ENCODE measurements at regions not wholly inside any gene's neighbourhood (a gene's known extent, or its start where the extent isn't known, plus 50 kb on each side); places are given as distances from the start of the nearest gene placed in this dataset.
"Not testable (repeated sequence)": the region's sequence is repeated elsewhere in the genome, so short reads cannot be mapped to it uniquely, and the experiment has no call there.

DNA sequence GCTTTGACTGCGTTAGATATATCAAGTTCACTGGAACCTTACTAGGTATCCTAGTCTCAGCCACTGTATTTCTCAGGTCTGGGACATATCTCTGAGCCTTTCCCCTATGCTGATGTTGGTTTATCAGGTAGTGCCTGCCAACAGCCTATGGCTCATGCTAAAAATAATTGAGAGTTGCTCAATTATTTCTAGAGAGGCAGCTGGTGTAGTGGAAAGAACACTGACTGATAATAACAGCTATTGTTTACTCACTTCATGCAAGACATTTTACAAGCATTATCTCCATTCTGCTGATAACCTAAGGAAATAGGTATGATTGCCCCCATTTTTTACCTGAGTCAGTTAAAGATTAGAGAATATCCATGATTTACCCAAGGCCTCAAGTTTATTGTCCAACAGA is 231.4 kb downstream of the LRRN1 start:
- no peak for DNase-seq

DNA sequence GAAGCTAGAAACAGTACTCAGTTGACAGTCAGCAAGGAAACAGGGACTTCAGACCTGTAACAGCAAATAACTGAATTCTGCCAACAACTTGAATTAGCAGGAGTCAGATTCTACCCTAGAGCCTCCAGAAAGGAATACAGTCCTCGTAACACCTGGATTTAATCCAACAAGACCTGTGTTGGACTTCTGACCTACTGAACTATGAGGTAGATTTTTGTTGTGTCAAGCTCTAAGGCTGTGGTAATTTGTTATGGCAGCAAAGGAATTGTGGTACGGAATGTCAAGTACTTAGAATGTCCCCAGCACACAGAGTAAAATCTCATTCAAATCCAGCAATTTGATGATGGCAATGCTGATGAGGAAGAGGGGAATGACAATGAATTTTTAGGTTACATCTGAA is 234.1 kb downstream of the LRRN1 start:
- no peak for DNase-seq

DNA sequence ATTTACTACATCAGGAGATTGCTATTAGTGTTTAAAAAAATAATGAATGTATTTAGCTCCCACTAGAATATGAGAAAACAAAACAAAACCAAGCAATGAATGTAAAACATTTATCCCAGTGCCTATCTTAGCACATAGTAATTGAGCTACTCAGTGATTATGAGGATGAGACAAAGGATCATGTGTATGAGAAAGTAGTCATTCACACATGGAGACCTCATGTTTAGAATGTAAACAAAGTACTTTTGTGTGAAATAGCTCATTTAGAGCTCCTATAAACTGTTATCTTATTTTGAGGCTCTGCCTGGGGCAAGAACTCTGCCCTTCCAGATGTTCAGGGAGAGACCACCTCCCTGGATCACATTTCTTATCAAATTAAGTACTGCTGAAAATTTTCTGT is 236.8 kb downstream of the LRRN1 start:
- no peak for DNase-seq

DNA sequence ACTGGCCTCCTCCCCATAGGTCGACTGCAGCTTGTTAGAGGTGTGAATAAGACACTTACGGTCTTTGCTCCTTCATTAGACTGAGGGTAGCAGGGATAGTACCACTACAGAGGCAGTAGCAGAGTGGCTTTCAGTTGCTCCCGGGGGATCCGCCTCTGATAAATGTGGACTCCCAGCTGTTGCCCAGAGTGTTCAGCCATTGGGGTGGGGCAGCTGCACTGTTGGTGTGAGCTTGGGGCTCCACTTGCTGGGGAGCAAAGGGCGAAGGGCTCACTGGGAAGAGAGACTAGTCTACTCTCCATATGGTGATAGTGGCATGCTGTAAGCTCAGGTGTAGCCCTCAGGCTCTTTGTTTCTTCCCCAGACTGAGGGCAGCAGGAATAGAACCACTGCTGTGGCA is 239.1 kb downstream of the LRRN1 start:
- no peak for DNase-seq

DNA sequence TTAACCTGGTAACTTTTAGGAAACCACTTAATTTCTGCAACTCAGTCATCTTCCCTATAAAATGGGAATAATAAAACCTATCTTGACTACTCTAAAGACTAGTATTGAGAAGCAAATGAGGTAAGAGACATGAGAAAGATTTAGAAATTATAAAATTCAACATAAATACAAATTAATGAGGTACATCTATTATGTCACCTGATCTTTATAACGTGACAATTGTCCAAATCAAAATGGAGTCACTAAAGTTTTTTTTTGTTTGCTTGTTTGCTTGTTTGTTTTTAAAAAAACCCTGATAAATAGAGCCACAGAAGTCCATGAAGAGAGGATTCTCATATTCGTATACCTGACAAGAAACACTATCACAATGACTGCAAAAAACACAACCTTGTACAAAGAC is 242.8 kb downstream of the LRRN1 start:
- no peak for DNase-seq

DNA sequence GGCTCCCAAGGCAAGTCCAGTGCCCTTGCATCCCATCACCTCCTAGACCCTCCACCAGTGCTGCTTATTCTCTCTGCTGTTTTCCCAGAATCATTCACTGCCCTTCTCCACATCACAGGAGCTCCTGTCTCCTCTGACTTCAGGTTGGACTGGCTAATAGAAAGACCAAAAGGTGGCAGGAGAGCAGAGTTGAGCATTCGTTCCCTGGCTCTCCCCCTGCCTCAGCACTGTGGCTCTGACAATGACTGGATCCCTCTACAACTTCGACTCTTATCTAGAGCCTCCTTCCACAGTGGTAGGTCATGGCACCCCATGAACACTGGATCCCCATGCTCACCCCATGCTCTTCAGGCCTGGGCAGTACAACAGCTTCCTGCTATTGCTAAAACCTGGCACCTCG is 243.6 kb downstream of the LRRN1 start:
- no peak for DNase-seq

DNA sequence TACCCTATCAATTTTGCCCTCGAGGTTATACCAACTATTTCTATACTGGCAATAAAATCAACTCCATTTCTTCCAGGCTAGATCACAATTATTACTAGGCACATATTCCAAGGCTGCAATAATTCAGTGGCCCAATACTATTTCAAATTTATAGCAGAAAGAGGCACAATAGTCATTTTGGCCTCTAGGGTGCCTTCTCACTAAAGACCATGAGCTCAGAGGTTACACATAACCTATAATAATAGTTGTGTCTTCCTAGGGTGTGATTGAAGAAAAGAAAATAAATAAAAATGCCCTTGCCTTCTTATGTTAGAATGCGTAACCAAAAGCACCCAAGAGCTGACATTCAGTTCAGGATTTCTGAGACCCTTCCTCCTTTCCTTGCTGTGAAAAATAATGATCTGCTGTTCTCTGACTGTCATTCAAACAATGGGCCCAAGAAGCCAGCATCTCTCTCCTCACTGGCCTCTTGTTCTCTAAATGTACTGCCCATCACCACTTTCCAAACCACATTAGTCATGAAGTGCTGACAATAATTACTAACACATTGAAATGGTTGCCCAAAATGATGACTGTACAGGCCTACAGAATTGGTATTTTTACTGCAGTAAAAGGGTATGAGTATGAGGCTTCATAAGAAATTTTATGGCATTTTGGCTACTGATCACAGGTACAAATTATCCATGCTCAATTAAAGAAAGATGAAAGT is 244.8 kb downstream of the LRRN1 start:
- no peak for DNase-seq

DNA sequence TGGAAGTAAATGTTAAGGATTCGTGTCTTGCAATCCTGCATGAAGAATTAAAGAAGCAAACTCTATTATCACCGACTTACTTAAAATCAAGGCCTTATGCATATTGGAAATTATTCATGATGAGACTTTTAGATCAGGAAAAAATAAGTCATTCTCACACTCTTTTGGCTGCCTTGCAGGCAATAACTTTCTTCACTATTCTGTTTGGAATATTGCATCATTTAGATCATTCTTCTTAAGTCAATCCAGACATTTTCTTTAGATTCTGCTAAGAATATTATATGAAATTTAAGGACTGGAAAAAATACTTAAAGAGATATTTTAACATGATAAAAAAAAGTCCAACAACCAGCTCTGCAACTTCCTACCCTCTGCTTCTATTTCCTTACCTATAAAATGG is 245.4 kb downstream of the LRRN1 start:
- DNase-seq = no peak

DNA sequence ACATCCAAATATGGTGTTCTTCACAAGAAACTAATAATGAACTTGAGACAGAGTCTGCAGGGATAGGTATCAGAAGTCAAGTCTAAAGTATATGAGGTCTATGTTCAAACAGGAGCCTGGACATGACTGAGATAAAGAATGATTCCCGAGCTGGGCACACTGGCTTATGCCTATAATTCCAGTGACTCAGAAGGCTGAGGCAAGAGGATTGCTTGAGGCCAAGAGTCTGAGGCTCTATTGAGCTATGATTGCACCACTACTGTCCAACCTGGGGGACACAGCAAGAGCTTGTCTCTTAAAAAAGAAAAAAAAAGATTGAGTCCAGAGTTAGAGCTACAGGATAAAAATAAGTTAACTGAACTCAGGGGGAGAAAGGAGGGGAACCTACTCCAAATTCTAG is 246.5 kb downstream of the LRRN1 start:
- DNase-seq = no peak

DNA sequence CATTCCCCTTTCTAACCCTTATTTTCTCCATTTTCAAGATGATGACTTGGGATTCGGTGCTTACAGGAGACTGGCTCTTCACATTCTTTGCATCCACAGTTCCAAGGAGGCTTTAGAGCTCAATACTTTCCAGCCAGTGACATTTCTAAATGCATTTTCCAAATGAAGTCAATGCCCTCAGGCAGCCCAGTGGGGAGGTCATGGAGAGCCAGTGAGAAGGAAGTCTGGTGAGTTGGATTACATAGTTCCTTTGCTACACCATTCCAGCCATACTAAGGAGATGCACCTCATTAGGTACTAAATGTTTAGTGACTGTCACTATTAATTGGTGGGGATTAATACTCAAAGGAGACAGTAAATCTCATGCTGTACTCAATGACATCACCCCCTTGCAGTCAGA is 248.1 kb downstream of the LRRN1 start:
- no peak for DNase-seq

DNA sequence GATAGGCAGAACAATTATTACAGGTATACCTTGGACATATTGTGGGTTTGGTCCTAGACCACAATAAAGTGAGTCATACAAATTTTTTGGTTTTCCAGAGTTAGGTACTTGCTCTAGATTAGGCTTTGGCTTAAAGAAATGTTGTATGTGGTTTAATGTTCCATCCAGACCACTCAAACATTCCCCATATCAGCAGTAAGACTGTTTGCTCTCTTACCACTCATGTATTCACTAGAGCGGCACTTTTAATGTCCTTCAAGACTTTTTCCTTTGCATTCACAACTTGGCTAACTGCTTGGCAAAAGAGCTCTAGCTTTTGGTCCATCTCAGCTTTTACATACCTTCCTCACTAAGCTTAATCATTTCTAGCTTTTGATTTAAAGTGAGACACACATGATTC is 250.5 kb upstream of the SETMAR start:
- DNase-seq = no peak

DNA sequence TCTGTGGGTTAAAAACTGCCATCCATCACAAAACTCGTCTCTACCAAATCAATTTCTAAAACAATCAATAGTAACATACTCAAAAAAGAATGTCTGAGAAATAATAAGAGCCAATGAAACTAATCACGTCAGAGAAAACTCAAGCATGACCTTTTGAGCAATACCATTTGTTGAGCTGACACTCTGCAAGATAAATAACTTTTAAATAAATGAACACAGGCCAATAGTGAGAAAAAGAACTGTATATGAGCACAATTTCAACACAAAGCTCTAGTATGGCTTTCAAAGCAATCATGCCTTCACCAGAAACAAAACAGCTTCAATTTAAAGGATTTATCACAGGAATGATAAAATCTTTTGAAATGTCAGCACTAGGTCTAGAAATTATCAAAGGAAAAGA is 249.2 kb upstream of the SETMAR start:
- DNase-seq = no peak

DNA sequence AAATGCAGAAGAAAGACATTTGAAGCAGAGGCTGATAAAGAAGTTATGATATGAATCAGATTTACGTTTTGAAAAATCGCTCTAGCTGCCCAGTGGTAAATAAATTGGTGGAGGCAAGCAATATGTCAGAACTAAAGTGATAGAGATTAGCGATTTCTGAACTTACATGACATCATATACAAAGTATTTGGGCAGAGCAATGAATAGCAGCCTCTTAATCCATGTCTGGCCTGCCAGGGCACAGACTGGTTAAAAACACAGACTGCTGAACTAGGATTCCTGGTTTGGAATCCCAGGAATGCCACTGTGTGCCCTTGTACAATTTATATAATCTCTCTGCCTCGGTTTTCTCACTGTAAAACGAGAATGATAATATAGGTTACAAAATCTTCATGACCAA is 243.1 kb upstream of the SETMAR start:
- no peak for DNase-seq

DNA sequence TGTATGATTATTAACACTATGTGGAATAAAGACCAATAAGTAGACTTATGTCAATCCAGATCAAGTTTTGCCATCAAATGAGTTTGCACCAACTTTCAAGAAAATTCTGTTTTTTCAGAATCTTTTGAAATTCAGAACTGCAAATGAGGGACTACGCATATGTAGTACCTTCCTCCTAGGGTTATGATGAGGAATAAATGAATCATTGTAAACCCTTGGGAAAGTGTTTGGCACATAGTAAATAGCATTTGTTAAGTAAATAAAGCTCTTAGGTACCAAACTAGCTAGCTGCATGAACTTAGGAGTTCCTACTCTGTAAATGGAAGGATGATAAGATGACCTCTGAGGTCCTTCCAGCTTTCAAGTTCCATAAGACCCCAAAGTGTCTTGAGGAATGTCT is 242.6 kb upstream of the SETMAR start:
- no peak for DNase-seq

DNA sequence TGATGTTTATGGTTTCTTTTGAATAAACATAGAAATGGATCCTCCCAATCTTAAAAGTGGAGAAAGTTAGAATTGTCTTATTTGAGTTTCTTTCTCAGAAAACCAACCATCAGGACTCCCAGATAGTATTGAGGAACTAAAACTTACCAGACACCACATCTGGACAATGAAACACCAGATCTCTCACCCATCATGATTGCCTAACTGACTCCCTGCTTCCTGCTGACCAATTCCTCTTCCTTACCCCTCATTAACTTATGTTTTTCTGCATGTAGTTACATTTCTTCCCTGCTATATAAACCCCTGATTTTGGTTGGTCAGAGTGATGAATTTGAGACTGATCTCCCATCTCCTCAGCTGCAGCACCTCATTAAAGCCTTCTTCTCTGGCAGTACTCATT is 242.0 kb upstream of the SETMAR start:
- DNase-seq = no peak

DNA sequence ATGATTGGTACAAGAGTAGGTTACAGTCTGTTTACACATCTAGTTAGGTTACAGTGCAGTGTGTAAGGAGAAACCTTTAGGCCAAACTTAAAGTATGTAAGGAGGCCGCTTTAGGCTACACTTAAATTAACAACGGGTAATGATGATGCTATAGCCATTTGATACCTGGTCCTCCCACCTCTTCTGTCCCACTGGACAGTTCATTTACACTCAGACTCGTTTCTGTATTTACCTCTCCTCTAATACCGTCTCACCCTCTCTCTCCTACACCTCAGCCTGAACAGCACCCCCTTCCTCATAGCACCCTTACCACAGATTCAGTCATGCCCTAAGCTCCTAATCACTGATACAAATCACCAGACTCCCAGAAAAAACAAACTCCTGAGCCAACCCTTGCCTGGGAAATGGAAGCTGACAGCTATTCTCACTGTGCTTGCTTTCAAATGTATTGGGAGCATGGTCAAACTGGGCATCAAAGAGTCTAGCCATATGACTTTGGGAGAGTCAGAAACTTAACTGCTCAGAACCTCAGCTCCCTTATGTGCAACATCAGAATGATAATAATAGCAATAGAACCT is 241.3 kb upstream of the SETMAR start:
- DNase-seq = no peak

DNA sequence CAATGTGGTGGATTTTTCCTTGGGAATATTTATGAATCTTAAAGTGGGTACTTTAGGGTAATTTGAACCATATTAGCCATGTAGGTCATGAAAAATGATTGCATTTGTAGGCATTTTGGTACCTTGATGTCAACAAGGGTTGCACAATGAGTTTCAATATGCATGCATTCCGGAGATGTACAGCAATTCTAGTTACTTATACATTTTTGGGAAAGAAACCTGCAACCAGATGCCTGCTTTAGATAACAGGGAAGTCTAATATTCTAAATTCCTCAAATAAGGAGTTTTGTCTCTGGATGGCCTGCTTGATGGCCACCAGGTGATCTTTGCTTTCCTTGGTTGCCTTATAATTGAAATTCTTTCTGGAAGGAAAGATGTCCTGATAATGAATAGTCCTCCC is 240.5 kb upstream of the SETMAR start:
- DNase-seq = no peak

DNA sequence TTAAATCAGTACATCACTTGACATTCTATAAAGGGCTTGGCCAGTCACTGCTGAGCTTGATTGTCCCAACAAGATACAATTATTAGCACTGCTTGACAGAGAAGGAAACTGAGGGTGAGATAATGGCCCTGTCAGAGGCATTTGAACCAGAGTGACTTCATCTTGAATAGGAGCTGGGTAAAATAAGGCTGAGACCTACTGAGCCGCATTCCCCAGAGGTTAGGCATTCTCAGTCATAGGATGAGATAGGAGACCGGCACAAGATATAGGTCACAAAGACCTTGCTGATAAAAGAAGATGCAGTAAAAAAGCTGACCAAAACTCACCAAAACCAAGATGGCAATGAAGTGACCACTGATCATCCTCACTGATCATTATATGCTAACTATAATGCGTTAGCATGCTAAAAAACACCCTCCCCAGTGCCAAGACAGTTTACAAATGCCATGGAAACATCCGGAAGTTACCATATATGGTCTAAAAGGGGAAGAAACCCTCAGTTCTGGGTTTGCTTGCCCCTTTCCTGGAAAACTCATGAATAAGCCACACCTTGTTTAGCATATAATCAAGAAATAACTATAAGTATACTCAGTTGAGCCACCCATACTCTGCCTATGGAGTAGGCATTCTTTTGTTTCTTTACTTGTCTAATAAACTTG is 239.1 kb upstream of the SETMAR start:
- no peak for DNase-seq

DNA sequence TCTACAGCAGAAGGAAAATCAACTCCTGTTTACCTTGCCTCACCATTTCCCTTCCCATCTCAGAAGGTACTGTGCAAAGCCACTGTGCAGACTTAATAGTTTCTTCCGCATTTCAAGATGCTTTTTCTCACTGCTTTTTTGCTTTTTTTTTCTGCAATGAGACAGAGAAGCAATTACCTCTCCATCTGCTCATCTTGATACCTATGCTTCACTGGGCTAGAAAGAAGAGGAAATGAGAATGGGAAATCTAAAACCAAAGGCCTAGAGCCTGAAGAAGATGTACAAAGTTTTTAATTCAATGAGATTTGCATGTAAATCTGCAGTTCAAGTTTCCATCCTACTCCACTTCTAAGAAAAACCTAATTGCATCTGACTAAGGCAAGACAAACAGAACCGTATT is 238.1 kb upstream of the SETMAR start:
- no peak for DNase-seq

DNA sequence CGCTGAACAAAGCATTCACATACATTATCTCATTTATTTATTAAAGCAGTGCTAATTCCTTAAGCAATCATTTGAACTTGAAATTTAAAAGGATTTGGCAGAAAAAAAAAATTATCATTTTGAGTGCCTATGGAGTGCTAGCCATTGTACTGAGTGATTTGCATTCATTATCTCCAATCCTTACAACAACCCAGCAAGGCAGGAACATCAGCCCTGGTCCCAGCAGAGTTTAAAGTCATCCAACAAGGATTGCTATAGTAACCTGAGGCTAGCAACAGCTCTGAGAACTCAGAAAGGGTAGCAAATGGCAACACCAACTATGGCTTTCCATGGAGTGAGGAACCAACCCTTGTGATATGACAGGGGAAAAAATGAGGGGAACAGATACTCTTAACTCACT is 237.6 kb upstream of the SETMAR start:
- DNase-seq = no peak

DNA sequence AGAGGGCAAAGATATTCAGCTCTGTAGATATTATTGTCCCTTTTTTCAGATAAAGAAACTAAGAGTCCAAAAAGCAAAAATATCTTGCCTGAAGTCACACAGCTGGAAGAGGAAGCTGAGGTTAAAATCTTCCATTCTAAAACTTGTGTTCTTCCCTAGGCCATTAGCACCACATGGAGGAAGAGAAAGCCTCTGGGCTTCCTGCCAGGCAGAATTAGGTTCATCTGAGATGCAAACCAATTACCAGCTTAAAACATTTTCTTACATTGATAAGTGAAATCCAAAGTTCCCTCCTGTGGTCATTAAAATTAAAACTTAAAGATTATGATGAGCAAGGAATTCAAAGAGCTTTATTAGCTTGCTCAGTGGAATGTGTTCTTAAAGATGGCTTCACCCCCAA is 235.3 kb upstream of the SETMAR start:
- no peak for DNase-seq

DNA sequence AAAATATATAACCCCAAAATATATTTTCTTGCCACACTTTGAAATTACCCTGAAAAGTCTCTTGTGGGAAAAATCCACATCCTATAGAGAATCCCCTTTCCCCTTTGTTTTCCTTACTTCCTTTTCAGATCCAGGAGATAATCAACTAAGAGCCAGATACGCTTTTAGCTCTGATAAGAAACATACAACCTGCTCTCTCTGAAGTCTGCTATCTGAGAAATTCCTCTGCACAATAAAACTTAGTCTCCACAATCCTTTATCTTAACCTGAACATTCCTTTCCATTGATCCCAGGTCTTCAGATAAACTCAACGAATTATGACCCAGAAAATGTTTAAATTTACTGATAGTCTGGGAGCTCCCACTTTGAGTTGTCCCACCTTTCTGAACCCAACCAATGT is 233.4 kb upstream of the SETMAR start:
- DNase-seq = no peak

DNA sequence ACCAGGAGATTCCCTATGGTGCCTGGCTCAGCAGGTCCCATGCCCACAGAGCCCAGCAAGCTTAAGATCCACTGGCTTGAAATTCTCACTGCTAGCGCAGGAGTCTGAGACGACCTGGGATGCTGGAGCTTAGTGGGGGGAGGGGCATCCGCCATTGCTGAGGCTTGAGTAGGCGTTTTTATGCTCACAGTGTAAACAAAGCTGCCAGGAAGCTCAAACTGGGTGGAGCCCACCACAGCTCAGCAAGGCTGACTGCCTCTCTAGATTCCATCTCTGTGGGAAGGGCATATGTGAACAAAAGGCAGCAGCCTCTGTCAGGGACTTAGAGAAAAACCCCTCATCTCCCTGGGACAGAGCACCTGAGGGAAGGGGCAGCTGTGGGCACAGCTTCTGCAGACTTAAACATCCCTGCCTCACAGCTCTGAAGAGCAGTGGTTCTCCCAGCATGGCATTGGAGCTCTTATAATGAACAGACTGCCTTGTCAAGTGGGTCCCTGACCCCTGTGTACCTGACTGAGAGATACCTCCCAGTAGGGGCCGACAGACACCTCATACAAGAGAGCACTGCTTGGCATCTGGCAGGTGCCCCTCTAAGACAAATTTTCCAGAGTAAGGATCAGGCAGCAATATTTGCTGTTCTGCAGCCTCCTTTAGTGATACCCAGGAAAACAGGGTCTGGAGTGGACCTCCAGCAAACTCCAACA is 231.5 kb upstream of the SETMAR start:
- no peak for DNase-seq

DNA sequence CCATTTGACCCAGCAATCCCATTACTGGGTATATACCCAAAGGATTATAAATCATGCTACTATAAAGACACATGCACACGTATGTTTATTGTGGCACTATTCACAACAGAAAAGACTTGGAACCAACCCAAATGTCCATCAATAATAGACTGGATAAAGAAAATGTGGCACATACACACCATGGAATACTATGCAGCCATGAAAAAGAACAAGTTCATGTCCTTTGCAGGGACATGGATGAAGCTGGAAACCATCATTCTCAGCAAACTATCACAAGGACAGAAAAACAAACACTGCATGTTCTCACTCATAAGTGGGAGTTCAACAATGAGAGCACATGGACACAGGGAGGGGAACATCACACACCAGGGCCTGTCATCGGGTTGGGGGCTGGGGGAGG is 225.9 kb upstream of the SETMAR start:
- DNase-seq = not testable (repeated sequence)

All from CD4-positive, alpha-beta T cell treated with Interleukin-12 subunit alpha and Interleukin-12 subunit beta, for 1 hour (primary cell).